GM19240 (cell line): ENCODE measurements at regions not wholly inside any gene's neighbourhood (a gene's known extent, or its start where the extent isn't known, plus 50 kb on each side); places are given as distances from the start of the nearest gene placed in this dataset.

Source experiments
- DNase-seq: peaks from one replicate; pipeline ENCODE4 v3.0.0; 2011; ENCODE audit warnings: low spot score; ENCODE audit not compliant: insufficient read length

GRCh38 chr10:124186956-124187355 lies 93.6 kb upstream of the CHST15 start:
- no peak for DNase-seq

- DNase-seq = no peak
Measured at GRCh38 chr10:124185084-124185483, 91.7 kb upstream of the CHST15 start.

- no peak for DNase-seq
Measured at GRCh38 chr10:124184208-124184830, 90.9 kb upstream of the CHST15 start.

- no peak for DNase-seq
Measured at GRCh38 chr10:124183617-124184016, 90.2 kb upstream of the CHST15 start.

- no peak for DNase-seq
Measured at GRCh38 chr10:124182088-124182541, 88.7 kb upstream of the CHST15 start.

GRCh38 chr10:124181656-124182055 lies 88.3 kb upstream of the CHST15 start:
- DNase-seq = no peak

GRCh38 chr10:124180947-124181549 lies 87.7 kb upstream of the CHST15 start:
- DNase-seq = no peak

GRCh38 chr10:124180044-124180745 lies 86.8 kb upstream of the CHST15 start:
- no peak for DNase-seq

GRCh38 chr10:124179308-124180043 lies 86.1 kb upstream of the CHST15 start:
- DNase-seq = no peak

GRCh38 chr10:124177180-124177518 lies 83.8 kb upstream of the CHST15 start:
- DNase-seq = no peak

GRCh38 chr10:124176349-124177179 lies 83.2 kb upstream of the CHST15 start:
- DNase-seq = no peak

- no peak for DNase-seq
Measured at GRCh38 chr10:124175701-124176348, 82.4 kb upstream of the CHST15 start.

GRCh38 chr10:124174673-124175645 lies 81.6 kb upstream of the CHST15 start:
- DNase-seq = no peak

- DNase-seq = no peak
Measured at GRCh38 chr10:124174071-124174566, 80.7 kb upstream of the CHST15 start.

- no peak for DNase-seq
Measured at GRCh38 chr10:124173298-124173900, 80.0 kb upstream of the CHST15 start.

GRCh38 chr10:124172181-124172916 lies 79.0 kb upstream of the CHST15 start:
- DNase-seq = no peak

- no peak for DNase-seq
Measured at GRCh38 chr10:124171561-124171960, 78.2 kb upstream of the CHST15 start.

GRCh38 chr10:124170631-124171030 lies 77.2 kb upstream of the CHST15 start:
- DNase-seq = no peak
